PC-3 (cell line): ENCODE measurements at regions not wholly inside any gene's neighbourhood (a gene's known extent, or its start where the extent isn't known, plus 50 kb on each side); places are given as distances from the start of the nearest gene placed in this dataset.
"Not testable (repeated sequence)": the region's sequence is repeated elsewhere in the genome, so short reads cannot be mapped to it uniquely, and the experiment has no call there.

Experiments used
- ATAC-seq: fragments of 200-7000 bp; cut with Tn5 transposase; 2 replicates; pipeline ENCODE4 v1.9.1; 2020; ENCODE audit warnings: mild to moderate bottlenecking, moderate library complexity
- BruUV-seq: library from RNA; stranded (reverse); fragments of 400-500 nt; replicated peaks from 2 replicates; lab custom pipeline; 2021; lab: Mats Ljungman, UMichigan
- CTCF ChIA-PET: fragments of 300-600 bp; sonication (Branson Sonifier 250); formaldehyde crosslinking; loops from one replicate; lab custom pipeline; 2022; ENCODE audit warnings: antibody characterized with exemption; lab: Charles Lee
- POLR2A ChIA-PET: fragments of 300-600 bp; sonication (Branson Sonifier 250); formaldehyde crosslinking; loops from one replicate; lab custom pipeline; 2022; ENCODE audit warnings: antibody characterized with exemption; ENCODE audit not compliant: unreplicated experiment; lab: Charles Lee
- DNase-seq: peaks from one replicate; pipeline ENCODE4 v3.0.0-alpha.2; 2015
- H2AFZ ChIP-seq: fragments of 300-600 bp; sonication (generic); 2 replicates; pipeline ENCODE4 v1.6.0; 2016; ENCODE audit warnings: antibody characterized with exemption, low read length
- H3F3A ChIP-seq: fragments of 300-600 bp; sonication (generic); one replicate; pipeline ENCODE4 v1.6.0; 2017; ENCODE audit warnings: antibody characterized with exemption, low read length, control low read depth, mild to moderate bottlenecking; ENCODE audit not compliant: unreplicated experiment
- H3K27ac ChIP-seq: fragments of 300-600 bp; sonication (generic); 2 replicates; pipeline ENCODE4 v1.5.1; 2016; ENCODE audit warnings: mild to moderate bottlenecking, low read length
- H3K27me3 ChIP-seq: fragments of 300-600 bp; sonication (generic); 2 replicates; pipeline ENCODE4 v1.6.1; 2016; ENCODE audit warnings: low read length, mixed read lengths
- H3K36me3 ChIP-seq: fragments of 300-600 bp; sonication (generic); 2 replicates; pipeline ENCODE4 v1.6.1; 2016; ENCODE audit warnings: low read depth, mixed run types, low read length, mixed read lengths
- H3K4me1 ChIP-seq: fragments of 300-600 bp; sonication (generic); 2 replicates; pipeline ENCODE4 v1.5.1; 2016; ENCODE audit warnings: low read length; ENCODE audit not compliant: insufficient read depth
- H3K4me2 ChIP-seq: fragments of 300-600 bp; sonication (generic); 2 replicates; pipeline ENCODE4 v1.6.0; 2016; ENCODE audit warnings: low read length
- H3K4me3 ChIP-seq: fragments of 300-600 bp; sonication (generic); 2 replicates; pipeline ENCODE4 v1.5.1; 2016; ENCODE audit warnings: mild to moderate bottlenecking, low read length, mixed read lengths
- H3K79me2 ChIP-seq: fragments of 300-600 bp; sonication (generic); 2 replicates; pipeline ENCODE4 v1.6.1; 2017; ENCODE audit warnings: low read length, mixed read lengths
- H3K9ac ChIP-seq: fragments of 300-600 bp; sonication (generic); 2 replicates; pipeline ENCODE4 v1.6.0; 2016; ENCODE audit warnings: mild to moderate bottlenecking, low read length
- H3K9me2 ChIP-seq: fragments of 300-600 bp; sonication (generic); replicated peaks from 2 replicates; pipeline ENCODE4 v1.6.1; 2016; ENCODE audit warnings: mixed run types, low read length, mixed read lengths
- H3K9me3 ChIP-seq: fragments of 300-600 bp; sonication (generic); 2 replicates; pipeline ENCODE4 v1.6.1; 2016; ENCODE audit warnings: low read length, mixed read lengths
- H4K20me1 ChIP-seq: fragments of 300-600 bp; sonication (generic); 2 replicates; pipeline ENCODE4 v1.6.1; 2016; ENCODE audit warnings: low read length, mixed read lengths
- CTCF ChIP-seq: fragments of 300-600 bp; sonication (generic); conservative IDR thresholded peaks from 2 replicates; pipeline ENCODE4 v1.5.1; 2017; ENCODE audit warnings: antibody characterized with exemption, low read depth, mild to moderate bottlenecking, low read length
- EZH2 ChIP-seq: fragments of 300-600 bp; sonication (generic); IDR thresholded peaks from one replicate; pipeline ENCODE4 v1.6.1; 2017; ENCODE audit warnings: antibody characterized with exemption, mild to moderate bottlenecking, low read length; ENCODE audit not compliant: unreplicated experiment
- EZH2phosphoT487 ChIP-seq: fragments of 300-600 bp; sonication (generic); IDR thresholded peaks from 2 replicates; pipeline ENCODE4 v1.6.1; 2018; ENCODE audit warnings: mild to moderate bottlenecking, antibody characterized with exemption, low read length, borderline replicate concordance
- intact Hi-C: fragments of 100-400 bp; cut with micrococcal nuclease; formaldehyde crosslinking; loops from 2 replicates; pipeline ENCODE4 v1.9.0; 2023

DNA sequence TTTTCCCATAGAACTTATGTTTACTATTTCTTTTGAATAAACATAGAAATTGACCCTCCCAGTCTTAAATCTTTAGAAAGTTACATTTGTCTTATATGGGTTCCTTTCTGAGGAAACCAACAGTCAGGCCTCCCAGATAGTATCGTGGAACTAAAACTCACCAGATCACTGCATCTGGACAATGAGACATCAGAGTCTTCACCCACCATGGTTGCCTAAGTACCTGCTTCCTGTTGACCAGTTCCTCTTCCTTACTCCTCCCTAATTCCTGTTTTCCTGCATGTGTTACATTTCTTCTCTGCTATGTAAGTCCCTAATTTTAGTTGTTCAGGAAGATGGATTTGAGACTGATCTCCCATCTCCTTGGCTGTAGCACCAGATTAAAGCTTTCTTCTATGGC, 462.2 kb downstream of the DIRAS2 start:
- no peaks in the 10 kb centered on the region for H3K36me3 ChIP-seq
- no peak overlapping the region for H3K4me3 ChIP-seq
- H3K9me3 ChIP-seq = no peaks in the 10 kb centered on the region
- TF ChIP-seq CTCF (no peak), EZH2phosphoT487 (no peak), EZH2 (no peak)
- no peaks in the 10 kb centered on the region for H3K27me3 ChIP-seq
- H3F3A ChIP-seq = no peaks in the 10 kb centered on the region
- ATAC-seq (no peak), DNase-seq (no peak)
- BruUV-seq = no TSS peak
- H4K20me1 ChIP-seq = no peaks in the 10 kb centered on the region
- intact Hi-C loops = no loop called here
- H3K79me2 ChIP-seq = no peaks in the 10 kb centered on the region
- ChIA-PET POLR2A (no interaction called here), CTCF (no interaction called here)
- no peak overlapping the region for H3K9ac ChIP-seq
- H3K9me2 ChIP-seq = no peaks in the 10 kb centered on the region
- no peak overlapping the region for H2AFZ ChIP-seq
- H3K4me2 ChIP-seq = no peak overlapping the region
- H3K27ac ChIP-seq = no peak overlapping the region
- H3K4me1 ChIP-seq = no peaks in the 10 kb centered on the region

DNA sequence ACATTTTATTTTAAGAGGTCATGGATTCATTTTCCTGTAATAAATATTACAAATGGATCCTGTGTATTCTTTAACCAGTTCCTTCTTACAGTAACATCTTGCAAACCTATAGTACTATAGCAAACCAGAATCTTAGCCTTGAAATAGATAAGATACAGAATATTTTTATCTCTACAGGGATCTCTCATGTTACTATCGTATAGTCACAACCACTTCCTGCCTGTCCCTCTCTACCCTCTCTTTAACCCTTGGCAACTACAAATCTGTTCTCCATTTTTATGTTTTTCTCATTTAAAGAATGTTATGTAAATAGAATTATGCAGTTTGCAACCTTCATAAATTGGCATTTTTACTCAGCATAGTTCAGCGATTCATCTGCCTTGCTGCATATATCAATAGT, 454.0 kb downstream of the DIRAS2 start:
- H3K27me3 ChIP-seq = no peaks in the 10 kb centered on the region
- ATAC-seq (no peak), DNase-seq (no peak)
- no peaks in the 10 kb centered on the region for H3F3A ChIP-seq
- no peaks in the 10 kb centered on the region for H3K9me3 ChIP-seq
- no peak overlapping the region for H3K27ac ChIP-seq
- ChIA-PET CTCF (no interaction called here), POLR2A (no interaction called here)
- no peaks in the 10 kb centered on the region for H4K20me1 ChIP-seq
- BruUV-seq = no TSS peak
- no peaks in the 10 kb centered on the region for H3K9me2 ChIP-seq
- H3K9ac ChIP-seq = no peak overlapping the region
- no peaks in the 10 kb centered on the region for H3K4me1 ChIP-seq
- no peak overlapping the region for H3K4me2 ChIP-seq
- H2AFZ ChIP-seq = no peak overlapping the region
- intact Hi-C loops = no loop called here
- no peak for TF ChIP-seq EZH2phosphoT487
- TF ChIP-seq EZH2 = no peak
- no peak for TF ChIP-seq CTCF
- no peaks in the 10 kb centered on the region for H3K79me2 ChIP-seq
- H3K4me3 ChIP-seq = no peak overlapping the region
- no peaks in the 10 kb centered on the region for H3K36me3 ChIP-seq

GRCh38 chr9:90189306-90189705, 453.3 kb downstream of the DIRAS2 start:
- Histone ChIP-seq H3K9me3 (no peaks in the 10 kb centered on the region), H3F3A (no peaks in the 10 kb centered on the region), H3K36me3 (no peaks in the 10 kb centered on the region), H3K27me3 (no peaks in the 10 kb centered on the region), H3K9me2 (no peaks in the 10 kb centered on the region), H3K4me2 (no peak overlapping the region), H3K4me3 (no peak overlapping the region), H3K27ac (no peak overlapping the region), H4K20me1 (no peaks in the 10 kb centered on the region), H3K9ac (no peak overlapping the region), H2AFZ (no peak overlapping the region), H3K4me1 (no peaks in the 10 kb centered on the region), H3K79me2 (no peaks in the 10 kb centered on the region)
- TF ChIP-seq EZH2phosphoT487 (no peak), EZH2 (no peak), CTCF (no peak)
- intact Hi-C loops = no loop called here
- CTCF ChIA-PET = no interaction called here
- BruUV-seq = no TSS peak
- DNase-seq = no peak
- POLR2A ChIA-PET = no interaction called here
- no peak for ATAC-seq

DNA sequence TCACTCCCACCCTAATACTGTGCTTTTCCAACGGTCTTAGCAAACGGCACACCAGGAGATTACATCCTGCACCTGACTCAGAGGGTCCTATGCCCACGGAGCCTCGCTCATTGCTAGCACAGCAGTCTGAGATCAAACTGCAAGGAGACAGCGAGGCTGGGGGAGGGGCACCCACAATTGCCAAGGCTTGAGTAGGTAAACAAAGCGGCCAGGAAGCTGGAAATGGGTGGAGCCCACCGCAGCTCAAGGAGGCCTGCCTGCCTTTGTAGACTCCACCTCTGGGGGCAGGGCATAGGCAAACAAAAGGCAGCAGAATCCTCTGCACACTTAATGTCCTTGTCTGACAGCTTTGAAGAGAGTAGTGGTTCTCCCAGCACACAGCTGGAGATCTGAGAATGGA, 450.2 kb downstream of the DIRAS2 start:
- CTCF ChIA-PET, H3K27me3 ChIP-seq, H3K9me2 ChIP-seq, H3K27ac ChIP-seq, H3K9ac ChIP-seq, H2AFZ ChIP-seq, POLR2A ChIA-PET, H3K79me2 ChIP-seq, H3K4me2 ChIP-seq, ATAC-seq, H3K4me3 ChIP-seq, H3F3A ChIP-seq, H3K9me3 ChIP-seq, H3K36me3 ChIP-seq, H4K20me1 ChIP-seq, DNase-seq, BruUV-seq, H3K4me1 ChIP-seq, intact Hi-C loops: not testable (repeated sequence)
